AG09319 (cell line): ENCODE measurements at regions not wholly inside any gene's neighbourhood (a gene's known extent, or its start where the extent isn't known, plus 50 kb on each side); places are given as distances from the start of the nearest gene placed in this dataset.

ENCODE experiments used
- DNase-seq: peaks from one replicate; pipeline ENCODE4 v3.0.0-alpha.2; 2010; ENCODE audit warnings: low read depth; ENCODE audit errors: extremely low read depth
- CTCF ChIP-seq: IDR thresholded peaks from 2 replicates; pipeline ENCODE4 v1.5.1; 2011; ENCODE audit warnings: low read depth, mild to moderate bottlenecking, inconsistent platforms, low read length, moderate library complexity

- no peak for DNase-seq
These were observed 50.6 kb upstream of the YWHAQ start for GRCh38 chr2:9681427-9681817.

GRCh38 chr2:9685637-9686036, 54.8 kb upstream of the YWHAQ start:
- TF ChIP-seq CTCF, result no peak
- no peak for DNase-seq

More at GRCh38 chr2:9681427-9681817, 50.6 kb upstream of the YWHAQ start:
- TF ChIP-seq CTCF, result no peak

GRCh38 chr2:9686061-9686460, 55.3 kb upstream of the YWHAQ start:
- TF ChIP-seq CTCF, result no peak
- no peak for DNase-seq

- DNase-seq, result no peak
- TF ChIP-seq CTCF, result no peak
These were observed 59.5 kb upstream of the YWHAQ start for GRCh38 chr2:9690252-9690651.

- DNase-seq, result no peak
- TF ChIP-seq CTCF, result no peak
These were observed 60.1 kb upstream of the YWHAQ start for GRCh38 chr2:9690716-9691498.

- no peak for DNase-seq
- no peak for TF ChIP-seq CTCF
These were observed 61.8 kb upstream of the YWHAQ start for GRCh38 chr2:9692456-9693195.

- DNase-seq, result peak; percentile 41
- TF ChIP-seq CTCF, result no peak
These were observed 62.3 kb upstream of the YWHAQ start for GRCh38 chr2:9693196-9693491.
